ENCODE measurements at regions not wholly inside any gene's neighbourhood (a gene's known extent, or its start where the extent isn't known, plus 50 kb on each side); places are given as distances from the start of the nearest gene placed in this dataset.

- H3K27ac ChIP-seq: no peak overlapping the region
- intact Hi-C loops (cut with DNase I; ENCODE audit: low total_unique reads): no loop called here
These were observed 117.8 kb downstream of the FOXA2 start for GRCh38 chr20:22466447-22467171.

DNA sequence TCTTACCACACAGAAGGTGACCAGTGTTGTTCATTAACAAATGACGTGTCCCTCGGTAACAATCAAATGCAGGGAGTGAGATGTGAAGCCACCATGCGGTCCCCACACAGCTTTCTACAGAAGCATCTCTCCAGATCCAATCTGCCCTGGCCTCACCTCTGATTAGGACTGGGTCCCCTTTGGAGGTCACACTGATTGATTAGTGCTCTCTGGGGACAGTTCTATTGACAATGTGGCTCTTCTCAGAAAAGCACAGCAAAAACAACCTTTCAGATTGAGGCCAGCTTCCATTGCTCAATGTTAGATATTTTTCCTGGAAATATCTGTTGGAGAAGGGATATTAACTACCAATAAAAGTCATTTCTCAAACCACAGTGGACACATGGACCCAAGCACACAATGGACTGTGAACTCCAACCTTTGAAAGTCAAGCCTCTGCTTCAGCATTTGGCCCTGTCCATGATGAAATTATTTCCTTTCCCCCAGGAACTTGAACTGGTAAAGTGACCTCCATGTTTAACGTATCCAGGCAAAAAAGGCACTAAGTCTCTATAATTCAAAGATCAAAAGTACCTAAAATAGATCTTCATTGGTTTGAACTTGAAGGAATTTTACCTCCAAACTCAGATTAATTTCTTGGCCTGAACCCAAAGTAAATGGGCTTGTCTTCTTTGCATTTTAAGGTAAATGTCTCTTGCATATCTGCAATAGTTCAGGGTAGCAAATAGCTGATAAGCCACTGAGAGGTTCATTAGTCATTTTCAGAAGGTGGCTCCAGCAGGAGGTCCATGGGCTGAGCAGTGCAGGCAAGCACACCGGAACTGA is 118.5 kb downstream of the FOXA2 start:
- no peaks in the 10 kb centered on the region for H3K36me3 ChIP-seq (ENCODE audit: low read depth, missing control alignments)
- intact Hi-C loops (cut with DNase I; ENCODE audit: low total_unique reads): no loop called here
- TF ChIP-seq POLR2A (IDR thresholded peaks at IDR 0.05) (no peak), CTCF (IDR thresholded peaks at IDR 0.05) (no peak)
- no peaks in the 10 kb centered on the region for H3K4me1 ChIP-seq
- 81 to 83% methylated on average over 5 of the region's 5 CpGs for WGBS, 2 donors
- H3K9me3 ChIP-seq: no peaks in the 10 kb centered on the region
- H3K4me3 ChIP-seq: no peak overlapping the region
- DNase-seq: no peak
- no peak overlapping the region for H3K27ac ChIP-seq
- no peaks in the 10 kb centered on the region for H3K27me3 ChIP-seq

More at GRCh38 chr20:22466447-22467171, 117.8 kb downstream of the FOXA2 start:
- TF ChIP-seq CTCF (IDR thresholded peaks at IDR 0.05): no peak
- no peak for TF ChIP-seq POLR2A (IDR thresholded peaks at IDR 0.05)
- no peaks in the 10 kb centered on the region for H3K36me3 ChIP-seq (ENCODE audit: low read depth, missing control alignments)
- H3K4me3 ChIP-seq: no peak overlapping the region
- no peak for DNase-seq
- H3K9me3 ChIP-seq: no peaks in the 10 kb centered on the region
- no peaks in the 10 kb centered on the region for H3K27me3 ChIP-seq
- H3K4me1 ChIP-seq: no peaks in the 10 kb centered on the region
- 74 to 87% methylated on average over 7 of the region's 7 CpGs for WGBS, 2 donors

DNA sequence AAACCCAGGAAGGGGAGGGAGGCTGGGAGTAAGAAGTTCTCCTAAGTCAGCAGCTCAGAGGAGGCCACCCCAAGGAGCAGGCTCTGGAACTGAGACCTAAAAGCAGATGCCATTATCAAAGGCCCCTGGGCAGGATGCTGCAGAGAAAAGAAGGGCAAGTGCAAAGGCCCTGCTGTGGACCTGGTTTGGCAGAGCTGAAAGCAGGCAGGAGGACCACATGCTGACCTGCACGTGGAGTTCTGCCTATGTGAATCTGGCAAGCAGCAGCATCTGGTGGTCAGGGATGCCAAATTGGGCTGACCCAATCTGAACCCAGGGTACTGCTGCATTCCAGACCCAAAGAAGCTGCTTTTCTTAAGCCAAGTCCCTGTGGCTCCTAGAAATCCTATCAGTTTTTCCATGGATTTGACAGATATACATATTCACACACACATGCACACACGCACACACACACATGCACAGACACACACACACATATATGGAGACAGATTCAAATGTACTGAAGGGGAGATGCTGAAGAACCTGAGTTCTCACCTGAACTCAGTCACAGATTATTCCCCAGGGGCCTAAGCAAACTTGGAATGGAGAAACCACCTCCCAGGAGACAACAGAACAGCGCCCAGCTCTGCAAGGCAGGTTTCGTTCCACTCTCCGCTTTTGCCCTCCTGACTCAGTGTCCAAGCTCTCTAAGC is 119.9 kb downstream of the FOXA2 start:
- intact Hi-C loops (cut with DNase I; ENCODE audit: low total_unique reads): no loop called here
- Histone ChIP-seq H3K27ac (no peak overlapping the region), H3K9me3 (no peaks in the 10 kb centered on the region), H3K4me1 (no peaks in the 10 kb centered on the region), H3K27me3 (no peaks in the 10 kb centered on the region), H3K4me3 (no peak overlapping the region), H3K36me3 (ENCODE audit: low read depth, missing control alignments) (no peaks in the 10 kb centered on the region)
- 85 to 92% methylated on average over 3 to 5 of the region's 5 CpGs for WGBS, 2 donors
- no peak for TF ChIP-seq POLR2A (IDR thresholded peaks at IDR 0.05)
- no peak for TF ChIP-seq CTCF (IDR thresholded peaks at IDR 0.05)
- no peak for DNase-seq

- H3K9me3 ChIP-seq: no peaks in the 10 kb centered on the region
- no peaks in the 10 kb centered on the region for H3K27me3 ChIP-seq
- DNase-seq: no peak
- intact Hi-C loops (cut with DNase I; ENCODE audit: low total_unique reads): no loop called here
- H3K4me1 ChIP-seq: no peaks in the 10 kb centered on the region
- H3K27ac ChIP-seq: no peak overlapping the region
- H3K4me3 ChIP-seq: no peak overlapping the region
- TF ChIP-seq POLR2A (IDR thresholded peaks at IDR 0.05): no peak
- no peak for TF ChIP-seq CTCF (IDR thresholded peaks at IDR 0.05)
- 73 to 75% methylated on average over 11 of the region's 11 CpGs for WGBS, 2 donors
- no peaks in the 10 kb centered on the region for H3K36me3 ChIP-seq (ENCODE audit: low read depth, missing control alignments)
These were observed 121.1 kb downstream of the FOXA2 start for GRCh38 chr20:22462975-22463914.

All from testis (tissue), 2 donors.